ENCODE measurements at regions not wholly inside any gene's neighbourhood (a gene's known extent, or its start where the extent isn't known, plus 50 kb on each side); places are given as distances from the start of the nearest gene placed in this dataset.
A peak's percentile ranks its signal among the peaks of the same experiment; 100 is the strongest.

DNA sequence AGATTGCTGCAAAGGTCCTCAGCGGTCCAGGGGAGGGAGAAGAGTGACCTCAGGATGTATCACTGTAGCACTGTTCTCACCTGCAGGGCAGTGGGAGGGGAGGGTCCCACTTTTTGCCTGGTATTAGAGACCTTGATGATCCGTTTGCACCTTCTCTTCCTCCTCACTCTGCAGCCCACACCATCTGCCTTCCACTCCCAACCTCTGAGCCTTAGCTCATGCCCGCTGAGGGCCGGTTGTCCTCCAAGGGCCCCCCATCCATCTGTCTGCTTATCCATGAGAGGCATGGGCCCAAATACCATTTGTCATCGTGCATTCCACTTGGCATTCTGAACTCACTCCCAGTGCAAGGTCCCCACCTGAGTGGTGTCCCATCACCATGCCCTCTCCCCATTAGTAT is 64.6 kb upstream of the PCBD1 start:
- peak in 1 of 3 donors; percentile 21 for DNase-seq
- no peaks in the 10 kb centered on the region for H3K36me3 ChIP-seq
- no peak overlapping the region for H3K4me3 ChIP-seq
- 66% methylated on average over 2 of the region's 5 CpGs for WGBS (ENCODE audit: insufficient coverage, low coverage, low lambda C conversion rate, missing lambda C conversion rate)
- TF ChIP-seq POLR2A (IDR thresholded peaks at IDR 0.05) (no peak), CTCF (IDR thresholded peaks at IDR 0.05) (no peak)
- no peak overlapping the region for H3K27ac ChIP-seq
- no peaks in the 10 kb centered on the region for H3K9me3 ChIP-seq
- ATAC-seq = no peak
- no peaks in the 10 kb centered on the region for H3K4me1 ChIP-seq
- intact Hi-C loops (cut with DNase I) = no loop called here
- no peaks in the 10 kb centered on the region for H3K27me3 ChIP-seq

GRCh38 chr10:70954381-70955176 is 66.2 kb upstream of the PCBD1 start:
- intact Hi-C loops (cut with DNase I) = no loop called here
- H3K4me3 ChIP-seq = no peak overlapping the region
- TF ChIP-seq CTCF (IDR thresholded peaks at IDR 0.05) = no peak
- no peak for TF ChIP-seq POLR2A (IDR thresholded peaks at IDR 0.05)
- no peaks in the 10 kb centered on the region for H3K4me1 ChIP-seq
- H3K36me3 ChIP-seq = no peaks in the 10 kb centered on the region
- ATAC-seq (no peak), DNase-seq (peak in 1 of 3 donors; percentile 19)
- 41% methylated on average over 2 of the region's 13 CpGs for WGBS (ENCODE audit: insufficient coverage, low coverage, low lambda C conversion rate, missing lambda C conversion rate)
- no peak overlapping the region for H3K27ac ChIP-seq
- no peaks in the 10 kb centered on the region for H3K27me3 ChIP-seq
- no peaks in the 10 kb centered on the region for H3K9me3 ChIP-seq

DNA sequence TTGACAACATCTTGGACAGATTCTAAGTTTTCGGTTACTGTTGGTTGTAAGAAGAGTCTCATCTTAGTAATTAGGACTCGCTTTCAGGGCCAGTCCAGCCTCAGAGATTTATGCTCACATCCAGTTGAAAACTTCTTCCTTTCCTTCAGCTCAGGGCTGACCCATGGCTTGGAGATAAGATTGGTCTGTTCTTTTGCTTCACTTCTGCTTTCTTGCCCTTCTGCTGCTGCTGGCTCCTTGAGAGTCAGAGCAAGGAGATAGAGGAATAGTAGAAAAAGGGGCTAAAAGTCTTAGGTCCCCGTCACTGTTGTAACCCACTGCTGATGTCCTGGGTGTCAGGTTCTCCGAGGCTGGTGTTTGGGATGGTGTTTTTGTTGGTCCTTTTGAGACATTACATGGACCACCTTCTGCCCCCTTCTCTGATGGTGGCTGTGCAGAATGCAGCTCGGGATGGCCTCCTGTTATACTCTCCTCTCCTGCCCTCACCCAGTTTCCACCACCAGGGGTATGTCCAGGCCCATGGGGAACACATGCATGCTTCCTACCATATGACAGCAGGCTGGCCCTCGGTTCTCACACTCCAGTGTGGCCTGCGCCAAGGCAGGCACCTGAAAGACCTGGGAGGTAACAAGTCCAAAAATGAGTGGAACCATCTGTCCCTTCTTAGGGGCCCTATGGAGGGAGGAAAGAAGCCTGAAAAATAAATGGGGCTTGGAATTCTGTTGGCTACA is 67.8 kb upstream of the PCBD1 start:
- intact Hi-C loops (cut with DNase I) = no loop called here
- no peak for ATAC-seq
- Histone ChIP-seq H3K4me1 (no peaks in the 10 kb centered on the region), H3K27me3 (no peaks in the 10 kb centered on the region), H3K36me3 (no peaks in the 10 kb centered on the region), H3K27ac (no peak overlapping the region), H3K4me3 (no peak overlapping the region), H3K9me3 (no peaks in the 10 kb centered on the region)
- DNase-seq = peak in 1 of 3 donors; percentile 24
- TF ChIP-seq CTCF (IDR thresholded peaks at IDR 0.05) (no peak), POLR2A (IDR thresholded peaks at IDR 0.05) (no peak)
- WGBS (ENCODE audit: insufficient coverage, low coverage, low lambda C conversion rate, missing lambda C conversion rate) = 44% methylated on average over 7 of the region's 7 CpGs

- ATAC-seq = no peak
- WGBS (ENCODE audit: insufficient coverage, low coverage, low lambda C conversion rate, missing lambda C conversion rate) = 83% methylated on average over 2 of the region's 3 CpGs
- Histone ChIP-seq H3K27me3 (no peaks in the 10 kb centered on the region), H3K9me3 (no peaks in the 10 kb centered on the region), H3K27ac (no peak overlapping the region), H3K36me3 (no peaks in the 10 kb centered on the region), H3K4me1 (no peaks in the 10 kb centered on the region), H3K4me3 (no peak overlapping the region)
- intact Hi-C loops (cut with DNase I) = no loop called here
- no peak for DNase-seq
- TF ChIP-seq POLR2A (IDR thresholded peaks at IDR 0.05) = no peak
- TF ChIP-seq CTCF (IDR thresholded peaks at IDR 0.05) = no peak
These were observed 70.0 kb upstream of the PCBD1 start for GRCh38 chr10:70958396-70958795.

All from right lobe of liver (tissue), 6 donors.